Neuronal stem cell (in vitro differentiated cells): ENCODE measurements at regions not wholly inside any gene's neighbourhood (a gene's known extent, or its start where the extent isn't known, plus 50 kb on each side); places are given as distances from the start of the nearest gene placed in this dataset.

ENCODE experiments used
- DNase-seq: peaks from one replicate; pipeline ENCODE4 v3.0.0-alpha.2; 2013; ENCODE audit warnings: low spot score
- H2AFZ ChIP-seq: one replicate; pipeline ENCODE4 v1.6.1; 2013; ENCODE audit warnings: mild to moderate bottlenecking, low read length, inconsistent platforms
- H2AK5ac ChIP-seq: 2 replicates; pipeline ENCODE4 v1.6.1; 2013; ENCODE audit warnings: low read depth, mild to moderate bottlenecking, inconsistent platforms, low read length, moderate library complexity, mixed read lengths
- H2BK120ac ChIP-seq: 2 replicates; pipeline ENCODE4 v1.6.1; 2013; ENCODE audit warnings: low read depth, mild to moderate bottlenecking, inconsistent platforms, low read length, moderate library complexity, mixed read lengths
- H2BK12ac ChIP-seq: one replicate; pipeline ENCODE4 v1.6.1; 2013; ENCODE audit warnings: low read length, inconsistent platforms
- H2BK15ac ChIP-seq: 2 replicates; pipeline ENCODE4 v1.6.1; 2013; ENCODE audit warnings: mild to moderate bottlenecking, low read length, inconsistent platforms, mixed read lengths
- H2BK5ac ChIP-seq: one replicate; pipeline ENCODE4 v1.6.1; 2013; ENCODE audit warnings: inconsistent platforms, mild to moderate bottlenecking, low read length, moderate library complexity
- H3K14ac ChIP-seq: one replicate; pipeline ENCODE4 v1.6.1; 2013; ENCODE audit warnings: low read length, inconsistent platforms
- H3K18ac ChIP-seq: 2 replicates; pipeline ENCODE4 v1.6.1; 2013; ENCODE audit warnings: low read length, inconsistent platforms
- H3K23ac ChIP-seq: 2 replicates; pipeline ENCODE4 v1.6.1; 2013; ENCODE audit warnings: low read depth, mild to moderate bottlenecking, mixed read lengths, low read length, inconsistent platforms; ENCODE audit not compliant: poor library complexity
- H3K27ac ChIP-seq: replicated peaks from 3 replicates; pipeline ENCODE4 v1.5.1; 2013; ENCODE audit warnings: low read length, inconsistent platforms
- H3K27me3 ChIP-seq, 3 experiments: 2 replicates each; pipeline ENCODE4 v1.6.1; 2013; ENCODE audit warnings: low read length in 3 of 3, mild to moderate bottlenecking in 2 of 3, inconsistent platforms in 1 of 3, low read depth in 1 of 3, mixed read lengths in 1 of 3, moderate library complexity in 1 of 3; ENCODE audit not compliant: control insufficient read depth in 3 of 3, insufficient read depth in 3 of 3
- H3K36me3 ChIP-seq, 2 donors: replicated peaks in 1 of 2; 2 replicates each; pipeline ENCODE4 v1.6.1; 2013; ENCODE audit warnings: low read length in 2 of 2; ENCODE audit not compliant: control insufficient read depth in 2 of 2, insufficient read depth in 2 of 2
- H3K4ac ChIP-seq: 2 replicates; pipeline ENCODE4 v1.6.1; 2013; ENCODE audit warnings: inconsistent platforms, mild to moderate bottlenecking, low read length, moderate library complexity
- H3K4me1 ChIP-seq, 2 donors: 1 replicate in 1 of 2; 2 replicates in 1 of 2; pipeline ENCODE4 v1.6.1; 2013; ENCODE audit warnings: low read length in 2 of 2, low read depth in 1 of 2; ENCODE audit not compliant: control insufficient read depth in 2 of 2, insufficient read depth in 1 of 2
- H3K4me2 ChIP-seq: one replicate; pipeline ENCODE4 v1.6.1; 2013; ENCODE audit warnings: mild to moderate bottlenecking, low read length, inconsistent platforms; ENCODE audit not compliant: insufficient read depth, poor library complexity, severe bottlenecking
- H3K4me3 ChIP-seq, 2 donors: 2 replicates each; pipeline ENCODE4 v1.5.1; 2013; ENCODE audit warnings: low read length in 2 of 2, mild to moderate bottlenecking in 2 of 2, inconsistent platforms in 1 of 2, moderate library complexity in 1 of 2
- H3K79me1 ChIP-seq: one replicate; pipeline ENCODE4 v1.6.1; 2013; ENCODE audit warnings: low read depth, mild to moderate bottlenecking, inconsistent platforms, low read length, moderate library complexity
- H3K9ac ChIP-seq: one replicate; pipeline ENCODE4 v1.6.1; 2013; ENCODE audit warnings: mild to moderate bottlenecking, low read depth, low read length, inconsistent platforms; ENCODE audit not compliant: poor library complexity
- H3K9me3 ChIP-seq, 2 donors: replicated peaks in 1 of 2; 2 replicates each; pipeline versions ENCODE3 to v1.6.1; 2013; ENCODE audit warnings: low read length in 2 of 2, mild to moderate bottlenecking in 2 of 2, inconsistent platforms in 1 of 2, low read depth in 1 of 2, mixed read lengths in 1 of 2, moderate library complexity in 1 of 2; ENCODE audit not compliant: control insufficient read depth in 2 of 2, insufficient read depth in 1 of 2
- H4K8ac ChIP-seq: one replicate; pipeline ENCODE4 v1.6.1; 2013; ENCODE audit warnings: low read depth, mild to moderate bottlenecking, inconsistent platforms, low read length, moderate library complexity
- H4K91ac ChIP-seq: one replicate; pipeline ENCODE4 v1.6.1; 2013; ENCODE audit warnings: low read length, low read depth, mild to moderate bottlenecking, inconsistent platforms; ENCODE audit not compliant: poor library complexity
- WGBS, 2 donors: extraction: QIAGEN DNeasy Blood & Tissue Kit; methylation state at CpG; one replicate each; pipeline ENCODE4 v1.1.7; 2013; ENCODE audit warnings: missing lambda C conversion rate in 2 of 2, mixed read lengths in 1 of 2; ENCODE audit not compliant: insufficient read length in 2 of 2, insufficient replicate concordance in 1 of 2; ENCODE audit errors: extremely low coverage in 2 of 2; 5-methylcytosine and 5-hydroxymethylcytosine counted together

DNA sequence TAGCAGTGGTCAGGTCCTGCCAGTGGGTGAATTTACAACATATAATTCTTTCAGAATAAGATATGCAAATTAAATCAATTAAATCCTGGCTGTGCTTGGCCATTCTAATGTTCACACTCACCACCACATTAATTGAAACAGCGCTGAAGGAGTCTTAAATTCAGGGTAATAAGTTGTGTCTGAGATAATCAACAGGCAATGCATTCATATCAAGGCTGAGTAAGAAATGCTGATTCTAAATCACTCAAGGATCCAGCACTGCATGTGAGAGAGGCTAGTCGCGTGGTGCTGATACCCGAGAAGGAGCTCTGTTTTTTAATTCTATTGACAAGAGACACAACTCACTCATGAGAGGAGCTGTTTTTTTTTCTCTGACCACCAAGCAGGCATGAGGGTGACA, 588.8 kb upstream of the ADAMTS9 start:
- Histone ChIP-seq H3K79me1 (no peaks in the 10 kb centered on the region), H3K27ac (no peak overlapping the region), H3K27me3 (no peaks in the 10 kb centered on the region), H3K9ac (no peak overlapping the region), H2AK5ac (no peak overlapping the region), H2BK120ac (no peak overlapping the region), H2BK12ac (no peak overlapping the region), H3K4ac (no peak overlapping the region), H3K18ac (no peak overlapping the region), H3K4me1 (no peaks in the 10 kb centered on the region), H3K9me3 (no peaks in the 10 kb centered on the region), H3K14ac (no peak overlapping the region), H3K4me3 (no peak overlapping the region), H4K91ac (no peak overlapping the region), H3K23ac (no peak overlapping the region), H2AFZ (no peak overlapping the region), H3K36me3 (no peaks in the 10 kb centered on the region), H4K8ac (no peak overlapping the region), H2BK5ac (no peak overlapping the region), H3K4me2 (no peak overlapping the region), H2BK15ac (no peak overlapping the region)
- DNase-seq, result no peak
- WGBS, 2 donors, result no CpG with 5 or more reads among the region's 4 CpGs

DNA sequence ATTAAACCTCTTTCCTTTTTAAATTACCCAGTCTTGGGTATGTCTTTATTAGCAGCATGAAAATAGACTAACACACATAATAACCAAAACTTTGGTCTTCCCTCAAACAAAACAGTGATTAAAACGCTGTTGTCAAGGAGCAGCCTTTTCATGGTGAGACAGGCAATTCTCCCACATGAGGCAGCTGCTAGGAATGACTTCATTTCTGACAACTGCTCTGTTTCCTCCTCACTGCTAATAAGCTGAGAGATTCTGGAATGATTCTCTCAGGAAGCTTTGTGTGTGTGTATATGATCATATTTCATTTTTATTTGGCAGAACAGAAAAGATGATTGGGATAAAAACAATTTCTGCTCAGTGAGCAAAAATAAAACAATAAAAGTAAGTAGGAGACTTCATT, 580.6 kb upstream of the ADAMTS9 start:
- Histone ChIP-seq H3K18ac (no peak overlapping the region), H4K8ac (no peak overlapping the region), H3K4me2 (no peak overlapping the region), H2BK5ac (no peak overlapping the region), H3K4ac (no peak overlapping the region), H3K23ac (no peak overlapping the region), H3K14ac (no peak overlapping the region), H2AK5ac (no peak overlapping the region), H3K27me3 (no peaks in the 10 kb centered on the region), H2BK120ac (no peak overlapping the region), H3K9ac (no peak overlapping the region), H3K9me3 (no peaks in the 10 kb centered on the region), H3K27ac (no peak overlapping the region), H4K91ac (no peak overlapping the region), H2AFZ (no peak overlapping the region), H2BK12ac (no peak overlapping the region), H3K4me1 (peaks cover 2 to 16% of the 10 kb centered on the region in 2 donors), H3K4me3 (no peak overlapping the region), H3K36me3 (no peaks in the 10 kb centered on the region), H3K79me1 (no peaks in the 10 kb centered on the region), H2BK15ac (no peak overlapping the region)
- no peak for DNase-seq
- WGBS, 2 donors, result no CpG with 5 or more reads among the region's 1 CpG

DNA sequence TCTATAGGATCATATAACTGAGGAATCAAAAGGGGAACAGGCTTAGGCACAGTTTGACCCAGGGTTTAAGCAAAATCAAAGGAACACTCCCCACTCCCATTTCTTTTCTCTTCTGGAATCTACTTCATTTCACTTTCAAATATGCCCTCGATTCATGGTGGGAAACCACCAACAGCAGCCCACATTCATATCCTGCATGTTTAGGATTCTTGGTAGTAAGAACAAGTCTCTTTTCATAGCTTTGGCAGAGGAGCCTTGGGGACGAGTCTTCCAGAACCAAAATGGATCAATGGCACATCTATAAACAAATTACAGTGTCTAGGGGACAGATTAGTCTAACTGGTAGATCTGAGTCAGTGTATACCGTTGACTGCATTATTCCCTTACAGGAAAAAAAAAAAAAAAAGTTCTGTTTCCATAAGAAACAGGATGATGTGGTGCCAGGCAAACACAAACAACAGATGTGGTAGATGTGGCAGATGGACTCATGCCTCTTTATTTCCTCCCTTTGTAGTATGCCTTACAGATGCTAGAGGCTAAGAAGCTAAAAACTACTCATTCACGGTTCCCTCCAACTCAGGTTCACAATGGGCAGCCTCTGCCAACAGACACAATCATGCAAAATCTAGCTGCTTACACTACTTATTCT, 578.3 kb upstream of the ADAMTS9 start:
- Histone ChIP-seq H3K4me2 (no peak overlapping the region), H3K9me3 (peaks cover 0 to 4% of the 10 kb centered on the region in 2 donors), H2BK120ac (no peak overlapping the region), H3K36me3 (no peaks in the 10 kb centered on the region), H3K18ac (no peak overlapping the region), H3K27ac (no peak overlapping the region), H2BK5ac (no peak overlapping the region), H3K4ac (no peak overlapping the region), H3K23ac (no peak overlapping the region), H3K9ac (no peak overlapping the region), H4K91ac (no peak overlapping the region), H3K27me3 (no peaks in the 10 kb centered on the region), H3K4me1 (peaks cover 2 to 16% of the 10 kb centered on the region in 2 donors), H2BK15ac (no peak overlapping the region), H3K4me3 (no peak overlapping the region), H2AFZ (peak overlapping the region; percentile 47), H2AK5ac (no peak overlapping the region), H4K8ac (no peak overlapping the region), H2BK12ac (no peak overlapping the region), H3K14ac (no peak overlapping the region), H3K79me1 (no peaks in the 10 kb centered on the region)
- no CpG with 5 or more reads among the region's 4 CpGs for WGBS, 2 donors
- no peak for DNase-seq

DNA sequence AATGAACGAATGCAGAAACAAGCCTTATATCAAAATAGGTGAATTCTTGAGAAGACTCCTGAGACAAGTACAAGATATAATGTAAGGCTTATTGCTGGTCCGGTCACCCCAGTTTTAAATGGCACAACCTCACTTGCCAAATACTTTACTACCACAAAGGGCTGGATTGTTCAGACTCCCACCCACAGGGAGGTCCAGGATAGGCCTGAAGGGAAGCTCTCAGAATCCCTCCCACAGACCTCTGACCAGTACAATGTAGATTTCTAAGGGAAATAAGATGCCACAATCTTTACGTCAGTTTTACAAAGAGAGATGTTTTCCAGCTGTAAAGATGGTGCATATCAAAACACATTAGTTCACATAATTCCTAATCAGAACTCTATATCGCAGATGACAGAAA, 577.7 kb upstream of the ADAMTS9 start:
- H3K27me3 ChIP-seq, result no peaks in the 10 kb centered on the region
- H3K9me3 ChIP-seq, result peaks cover 0 to 8% of the 10 kb centered on the region in 2 donors
- H2BK120ac ChIP-seq, result no peak overlapping the region
- peaks cover 2 to 16% of the 10 kb centered on the region in 2 donors for H3K4me1 ChIP-seq
- H4K91ac ChIP-seq, result no peak overlapping the region
- H3K27ac ChIP-seq, result no peak overlapping the region
- H3K4me3 ChIP-seq, result no peak overlapping the region
- WGBS, 2 donors, result no CpG with 5 or more reads among the region's 4 CpGs
- H3K36me3 ChIP-seq, result no peaks in the 10 kb centered on the region
- H2BK12ac ChIP-seq, result no peak overlapping the region
- no peak overlapping the region for H3K4ac ChIP-seq
- H3K9ac ChIP-seq, result no peak overlapping the region
- H2AK5ac ChIP-seq, result no peak overlapping the region
- DNase-seq, result no peak
- H3K79me1 ChIP-seq, result no peaks in the 10 kb centered on the region
- no peak overlapping the region for H4K8ac ChIP-seq
- H2BK15ac ChIP-seq, result no peak overlapping the region
- no peak overlapping the region for H3K18ac ChIP-seq
- peak overlapping the region; percentile 47 for H2AFZ ChIP-seq
- no peak overlapping the region for H3K4me2 ChIP-seq
- H3K23ac ChIP-seq, result no peak overlapping the region
- H3K14ac ChIP-seq, result no peak overlapping the region
- H2BK5ac ChIP-seq, result no peak overlapping the region
